Heart right ventricle (tissue), 16 donors: ENCODE measurements at regions not wholly inside any gene's neighbourhood (a gene's known extent, or its start where the extent isn't known, plus 50 kb on each side); places are given as distances from the start of the nearest gene placed in this dataset.

ENCODE experiments used
- ATAC-seq, 8 donors: fragments of 200-7000 bp; cut with Tn5 transposase; one replicate each; pipeline ENCODE4 v1.9.1; 2020; ENCODE audit warnings: mild to moderate bottlenecking in 8 of 8, moderate library complexity in 8 of 8, moderate number of reproducible peaks in 1 of 8
- DNase-seq, 2 donors: peaks; one replicate each; pipeline ENCODE4 v3.0.0-alpha.2; 2020
- H3K27ac ChIP-seq, 10 donors: fragments of 200-600 bp; sonication (generic) in 2 of 10; one replicate each; pipeline versions ENCODE4 v1.5.0 to v1.8.0; 2020 to 2022; ENCODE audit warnings: mild to moderate bottlenecking in 3 of 10
- H3K27me3 ChIP-seq, 7 donors: fragments of 200-600 bp; one replicate each; pipeline ENCODE4 v1.8.0; 2021 to 2022; ENCODE audit warnings: mild to moderate bottlenecking in 2 of 7
- H3K36me3 ChIP-seq, 9 donors: fragments of 200-600 bp; sonication (generic) in 1 of 9; one replicate each; pipeline versions ENCODE4 v1.5.0 to v1.8.0; 2020 to 2022; ENCODE audit warnings: mild to moderate bottlenecking in 2 of 9
- H3K4me1 ChIP-seq, 9 donors: fragments of 200-600 bp; sonication (generic) in 1 of 9; one replicate each; pipeline versions ENCODE4 v1.5.0 to v1.8.0; 2020 to 2022; ENCODE audit warnings: mild to moderate bottlenecking in 4 of 9
- H3K4me3 ChIP-seq, 10 donors: fragments of 200-600 bp; sonication (generic) in 2 of 10; one replicate each; pipeline versions ENCODE4 v1.5.0 to v1.8.0; 2020 to 2022; ENCODE audit warnings: mild to moderate bottlenecking in 7 of 10, moderate library complexity in 2 of 10
- H3K9me3 ChIP-seq, 11 donors: fragments of 200-600 bp in 10 of 11; sonication (generic) in 2 of 11; one replicate each; pipeline versions ENCODE4 v1.5.0 to v1.8.0; 2013 to 2022; ENCODE audit warnings: mild to moderate bottlenecking in 2 of 11, control low read depth in 1 of 11, moderate library complexity in 1 of 11
- CTCF ChIP-seq, 9 donors: fragments of 200-600 bp; sonication (generic) in 2 of 9; IDR thresholded peaks; one replicate each; pipeline versions ENCODE4 v1.5.0 to v1.8.0; 2021 to 2022; ENCODE audit warnings: antibody characterized with exemption in 9 of 9, mild to moderate bottlenecking in 5 of 9, moderate library complexity in 1 of 9
- WGBS, 2 donors: extraction: QIAGEN DNeasy Blood & Tissue Kit; methylation state at CpG; one replicate each; pipeline ENCODE4 v1.1.7; 2013; ENCODE audit warnings: inconsistent platforms in 1 of 2; 5-methylcytosine and 5-hydroxymethylcytosine counted together
- intact Hi-C, 10 donors: fragments of 100-400 bp; cut with DNase I; formaldehyde crosslinking; loops; one replicate each; pipeline versions ENCODE4 v1.11.1 to v1.14.2; 2022
- donor health status: Arrhythmogenic right ventricular cardiomyopathy.
- donor health status: ischemic (EF 13 %, LVEDD 7.1; RV severe dilation, severe dysfunction).
- donor health status: healthy with polysubstance abuse.
- donor health status: DM: no; HTN: yes; CAD: no.
- donor health status: DM: no; HTN: no; CAD: no.
- donor health status: ischemic (EF 25% LVEDD 6.9; RV normal size, moderate dysfunction).
- donor health status: ischemic (EF 25% LVEDD 5.7; RV mildly dilated, moderate dysfunction).
- donor health status: healthy.
- donor health status: DM: yes; HTN: yes; CAD: no.
- donor health status: Ischemic cardiomyopathy.
- donor health status: ischemic (EF 35%, LVEDD 5.7; RV mildly dilated, moderate dysfunction).
- donor health status: nonischemic (EF 11% LVEDD 7.7; RV severe dilation, severe dysfunction).
- donor health status: DM: yes; HTN: yes; CAD: no.
- donor health status: PGD.
- donor health status: ischemic (EF 29% LVEDD 5.4; RV normal size, mild dysfunction).
- donor health status: nonischemic (EF 23%, LVEDD 6.1; RV moderate dilation, normal function).

- H3K36me3 ChIP-seq, result no peaks in the 10 kb centered on the region
- WGBS, 2 donors, result 18 to 20% methylated on average over 2 of the region's 2 CpGs
- intact Hi-C loops, result loop anchor here in 1 of 10 donors (5.0 kb wide), 1 partner anchor 36 kb away; no protein-coding TSS in a partner anchor
- ATAC-seq (no peak), DNase-seq (no peak)
- H3K4me3 ChIP-seq, result no peak overlapping the region
- peaks cover 0 to 28% (median 18%) of the 10 kb centered on the region in 9 donors for H3K4me1 ChIP-seq
- H3K27ac ChIP-seq, result no peak overlapping the region
- H3K9me3 ChIP-seq, result no peaks in the 10 kb centered on the region
- no peak for TF ChIP-seq CTCF (IDR thresholded peaks at IDR 0.05)
- no peaks in the 10 kb centered on the region for H3K27me3 ChIP-seq
These were observed 480.1 kb upstream of the SGO1 start for GRCh38 chr3:20666091-20666490.

- no peak overlapping the region for H3K4me3 ChIP-seq
- no peak for DNase-seq
- no peak overlapping the region for H3K27ac ChIP-seq
- intact Hi-C loops, result no loop called here
- no peak for ATAC-seq
- WGBS, 2 donors, result 89 to 93% methylated on average over 1 of the region's 1 CpG
- no peak for TF ChIP-seq CTCF (IDR thresholded peaks at IDR 0.05)
- H3K9me3 ChIP-seq, result peaks cover 0 to 37% (median 0%) of the 10 kb centered on the region in 11 donors
- no peaks in the 10 kb centered on the region for H3K4me1 ChIP-seq
- no peaks in the 10 kb centered on the region for H3K27me3 ChIP-seq
- no peaks in the 10 kb centered on the region for H3K36me3 ChIP-seq
These were observed 472.5 kb upstream of the SGO1 start for GRCh38 chr3:20658491-20658890.

- no peaks in the 10 kb centered on the region for H3K27me3 ChIP-seq
- ATAC-seq, result no peak
- H3K4me3 ChIP-seq, result no peak overlapping the region
- peaks cover 0 to 38% (median 0%) of the 10 kb centered on the region in 11 donors for H3K9me3 ChIP-seq
- no peaks in the 10 kb centered on the region for H3K36me3 ChIP-seq
- 80 to 86% methylated on average over 4 of the region's 4 CpGs for WGBS, 2 donors
- TF ChIP-seq CTCF (IDR thresholded peaks at IDR 0.05), result no peak
- DNase-seq, result no peak
- intact Hi-C loops, result no loop called here
- H3K4me1 ChIP-seq, result peaks cover 0 to 3% (median 0%) of the 10 kb centered on the region in 9 donors
- H3K27ac ChIP-seq, result no peak overlapping the region
These were observed 471.6 kb upstream of the SGO1 start for GRCh38 chr3:20657560-20657959.

- Histone ChIP-seq H3K27ac (no peak overlapping the region), H3K27me3 (no peaks in the 10 kb centered on the region), H3K4me3 (no peak overlapping the region), H3K36me3 (no peaks in the 10 kb centered on the region), H3K9me3 (peaks cover 0 to 27% (median 0%) of the 10 kb centered on the region in 11 donors), H3K4me1 (peaks cover 0 to 17% (median 0%) of the 10 kb centered on the region in 9 donors)
- ATAC-seq, result no peak
- intact Hi-C loops, result no loop called here
- DNase-seq, result no peak
- no peak for TF ChIP-seq CTCF (IDR thresholded peaks at IDR 0.05)
- WGBS, 2 donors, result 63 to 65% methylated on average over 4 of the region's 4 CpGs
These were observed 466.4 kb upstream of the SGO1 start for GRCh38 chr3:20652231-20652986.
